Left lung (tissue), 4 donors: ENCODE measurements at regions not wholly inside any gene's neighbourhood (a gene's known extent, or its start where the extent isn't known, plus 50 kb on each side); places are given as distances from the start of the nearest gene placed in this dataset.

Source experiments
- ATAC-seq: fragments of 200-7000 bp; cut with Tn5 transposase; one replicate; pipeline ENCODE4 v1.9.1; 2020; ENCODE audit warnings: moderate library complexity
- DNase-seq, 4 donors: peaks; one replicate each; pipeline ENCODE4 v3.0.0-alpha.2; 2013 to 2020
- H3K27ac ChIP-seq, 2 donors: fragments of 200-600 bp; sonication (generic) in 1 of 2; one replicate each; pipeline versions ENCODE4 v1.5.0 to v1.8.0; 2020 to 2021
- H3K27me3 ChIP-seq, 2 donors: fragments of 200-600 bp; sonication (generic) in 1 of 2; one replicate each; pipeline versions ENCODE4 v1.5.0 to v1.8.0; 2020 to 2021
- H3K36me3 ChIP-seq, 2 donors: fragments of 200-600 bp; sonication (generic) in 1 of 2; one replicate each; pipeline versions ENCODE4 v1.5.0 to v1.8.0; 2020 to 2021
- H3K4me1 ChIP-seq, 2 donors: fragments of 200-600 bp; one replicate each; pipeline ENCODE4 v1.8.0; 2021
- H3K4me3 ChIP-seq, 2 donors: fragments of 200-600 bp; sonication (generic) in 1 of 2; one replicate each; pipeline versions ENCODE4 v1.5.0 to v1.8.0; 2020 to 2021; ENCODE audit warnings: mild to moderate bottlenecking in 1 of 2
- H3K9me3 ChIP-seq, 2 donors: fragments of 200-600 bp; sonication (generic) in 1 of 2; one replicate each; pipeline versions ENCODE4 v1.5.0 to v1.8.0; 2020 to 2021
- intact Hi-C, 2 donors: fragments of 100-400 bp; cut with DNase I; formaldehyde crosslinking; loops; one replicate each; pipeline versions ENCODE4 v1.11.2 to v1.14.2; 2022
- TF ChIP-seq, protein P1 (sequence below), 2 donors: fragments of 200-600 bp; sonication (generic) in 1 of 2; IDR thresholded peaks; one replicate each; pipeline versions ENCODE4 v1.5.0 to v1.8.0; 2021; ENCODE audit warnings: antibody characterized with exemption in 2 of 2
- donor health status: DM: no; HTN: yes; CAD: no.
- donor health status: DM: no; HTN: no; CAD: no.

DNA sequence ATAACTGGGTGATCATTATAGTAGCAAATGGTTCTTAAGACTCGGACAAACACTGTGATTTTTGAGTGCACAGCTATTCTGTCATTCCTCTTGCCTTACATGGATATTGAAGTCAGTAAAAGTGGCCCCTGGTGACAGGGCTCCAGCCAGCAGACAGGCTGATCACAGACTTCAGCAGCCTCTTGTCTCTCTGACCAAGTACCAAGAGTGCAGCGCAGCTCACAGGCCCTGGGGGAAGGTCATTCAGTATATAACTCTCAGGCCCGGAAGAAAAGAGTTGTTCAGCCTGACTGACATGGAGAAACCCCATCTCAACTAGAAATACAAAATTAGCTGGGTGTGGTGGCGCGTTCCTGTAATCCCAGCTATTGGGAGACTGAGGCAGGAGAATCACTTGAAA lies 202.6 kb downstream of the HRH4 start:
- Histone ChIP-seq H3K9me3 (no peaks in the 10 kb centered on the region), H3K27me3 (no peaks in the 10 kb centered on the region), H3K36me3 (no peaks in the 10 kb centered on the region), H3K4me1 (peaks cover 4 to 13% of the 10 kb centered on the region in 2 donors), H3K4me3 (no peak overlapping the region), H3K27ac (no peak overlapping the region)
- DNase-seq (no peak), ATAC-seq (no peak)
- intact Hi-C loops = no loop called here
- TF ChIP-seq, protein P1, sequence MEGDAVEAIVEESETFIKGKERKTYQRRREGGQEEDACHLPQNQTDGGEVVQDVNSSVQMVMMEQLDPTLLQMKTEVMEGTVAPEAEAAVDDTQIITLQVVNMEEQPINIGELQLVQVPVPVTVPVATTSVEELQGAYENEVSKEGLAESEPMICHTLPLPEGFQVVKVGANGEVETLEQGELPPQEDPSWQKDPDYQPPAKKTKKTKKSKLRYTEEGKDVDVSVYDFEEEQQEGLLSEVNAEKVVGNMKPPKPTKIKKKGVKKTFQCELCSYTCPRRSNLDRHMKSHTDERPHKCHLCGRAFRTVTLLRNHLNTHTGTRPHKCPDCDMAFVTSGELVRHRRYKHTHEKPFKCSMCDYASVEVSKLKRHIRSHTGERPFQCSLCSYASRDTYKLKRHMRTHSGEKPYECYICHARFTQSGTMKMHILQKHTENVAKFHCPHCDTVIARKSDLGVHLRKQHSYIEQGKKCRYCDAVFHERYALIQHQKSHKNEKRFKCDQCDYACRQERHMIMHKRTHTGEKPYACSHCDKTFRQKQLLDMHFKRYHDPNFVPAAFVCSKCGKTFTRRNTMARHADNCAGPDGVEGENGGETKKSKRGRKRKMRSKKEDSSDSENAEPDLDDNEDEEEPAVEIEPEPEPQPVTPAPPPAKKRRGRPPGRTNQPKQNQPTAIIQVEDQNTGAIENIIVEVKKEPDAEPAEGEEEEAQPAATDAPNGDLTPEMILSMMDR (IDR thresholded peaks at IDR 0.05) = no peak

DNA sequence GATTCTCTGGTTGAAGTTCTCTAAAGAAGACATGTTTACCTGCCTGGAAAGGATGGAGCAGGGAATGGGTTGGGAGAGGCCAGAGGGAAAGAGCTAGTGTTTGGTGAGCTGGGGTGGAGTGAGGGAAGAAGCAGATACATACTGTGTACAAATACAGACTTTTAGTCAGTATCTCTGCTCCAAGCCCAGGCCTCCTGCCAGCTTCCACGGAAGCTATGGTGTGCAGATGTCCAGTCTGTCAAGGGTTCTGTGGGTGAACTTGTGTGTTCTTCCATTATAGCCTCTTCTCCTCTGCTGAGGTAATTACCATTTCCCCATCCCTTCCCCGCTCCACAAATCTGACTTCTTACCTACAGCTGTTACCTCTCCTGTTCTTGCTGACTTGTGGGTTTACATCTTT lies 208.6 kb downstream of the HRH4 start:
- Histone ChIP-seq H3K36me3 (no peaks in the 10 kb centered on the region), H3K4me3 (no peak overlapping the region), H3K27me3 (no peaks in the 10 kb centered on the region), H3K27ac (no peak overlapping the region), H3K4me1 (no peaks in the 10 kb centered on the region), H3K9me3 (no peaks in the 10 kb centered on the region)
- DNase-seq = no peak
- TF ChIP-seq, protein P1 (IDR thresholded peaks at IDR 0.05) = no peak
- no peak for ATAC-seq
- intact Hi-C loops = no loop called here

DNA sequence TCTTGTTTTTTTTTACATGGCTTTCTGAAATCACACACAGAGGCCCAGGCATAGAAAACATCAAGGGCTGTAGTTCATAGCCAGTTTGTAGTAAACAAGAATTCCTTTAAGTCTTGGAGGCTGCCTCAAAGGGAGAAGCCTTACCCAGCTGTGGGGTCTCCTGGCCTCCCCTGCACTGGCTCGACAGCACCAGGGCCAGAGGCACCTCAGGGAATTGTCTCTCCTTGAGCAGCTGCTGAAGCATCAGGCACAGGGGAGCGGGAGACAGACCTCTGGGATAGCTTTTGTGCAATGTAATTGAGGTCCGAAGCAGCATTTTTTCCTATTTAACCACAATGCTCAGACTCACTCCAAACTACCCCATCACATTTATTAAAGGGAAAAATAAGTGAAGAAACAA lies 209.1 kb downstream of the HRH4 start:
- H3K9me3 ChIP-seq = no peaks in the 10 kb centered on the region
- H3K4me1 ChIP-seq = no peaks in the 10 kb centered on the region
- no peak overlapping the region for H3K27ac ChIP-seq
- DNase-seq (no peak), ATAC-seq (no peak)
- H3K36me3 ChIP-seq = no peaks in the 10 kb centered on the region
- H3K4me3 ChIP-seq = no peak overlapping the region
- TF ChIP-seq, protein P1 (IDR thresholded peaks at IDR 0.05) = no peak
- intact Hi-C loops = no loop called here
- H3K27me3 ChIP-seq = no peaks in the 10 kb centered on the region

DNA sequence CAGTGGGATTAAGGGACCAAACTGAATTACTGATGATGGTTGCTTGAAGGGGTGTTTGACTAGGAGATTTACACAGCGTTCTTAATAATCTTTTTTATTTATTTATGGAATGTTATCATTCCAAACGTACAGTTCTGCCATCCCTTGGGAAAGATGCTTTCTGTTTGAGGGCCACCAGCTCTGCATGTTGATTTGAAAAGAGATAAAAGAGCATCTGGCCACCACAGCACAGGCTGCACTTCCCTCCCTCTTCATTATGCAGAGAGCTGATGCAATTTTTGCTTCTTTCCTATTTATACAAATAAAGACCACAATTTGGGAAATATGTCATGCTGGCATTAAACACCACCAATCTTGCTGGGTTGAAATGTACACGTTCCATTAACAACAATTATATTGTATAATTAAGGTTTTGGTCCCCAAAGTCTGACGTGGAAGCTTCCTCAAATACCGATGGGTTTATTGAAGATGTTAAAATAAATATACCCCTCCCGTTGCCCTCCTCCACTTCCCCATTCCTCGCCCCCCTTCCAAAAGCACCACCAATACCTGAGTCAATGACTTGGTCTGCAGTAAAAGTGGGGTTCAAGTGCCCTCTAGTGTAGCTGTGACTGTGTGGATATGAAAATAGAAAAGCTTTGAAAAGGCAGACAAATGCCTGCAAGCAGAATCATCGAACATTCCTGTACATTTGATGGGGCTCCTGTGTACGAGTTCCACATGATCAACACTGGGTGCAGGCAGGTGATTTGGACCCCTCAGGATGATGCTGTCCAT lies 211.9 kb downstream of the HRH4 start:
- H3K9me3 ChIP-seq = no peaks in the 10 kb centered on the region
- DNase-seq = no peak
- no peak overlapping the region for H3K27ac ChIP-seq
- no peak overlapping the region for H3K4me3 ChIP-seq
- H3K4me1 ChIP-seq = no peaks in the 10 kb centered on the region
- H3K36me3 ChIP-seq = no peaks in the 10 kb centered on the region
- no peaks in the 10 kb centered on the region for H3K27me3 ChIP-seq
- TF ChIP-seq, protein P1 (IDR thresholded peaks at IDR 0.05) = no peak
- intact Hi-C loops = no loop called here
- no peak for ATAC-seq

DNA sequence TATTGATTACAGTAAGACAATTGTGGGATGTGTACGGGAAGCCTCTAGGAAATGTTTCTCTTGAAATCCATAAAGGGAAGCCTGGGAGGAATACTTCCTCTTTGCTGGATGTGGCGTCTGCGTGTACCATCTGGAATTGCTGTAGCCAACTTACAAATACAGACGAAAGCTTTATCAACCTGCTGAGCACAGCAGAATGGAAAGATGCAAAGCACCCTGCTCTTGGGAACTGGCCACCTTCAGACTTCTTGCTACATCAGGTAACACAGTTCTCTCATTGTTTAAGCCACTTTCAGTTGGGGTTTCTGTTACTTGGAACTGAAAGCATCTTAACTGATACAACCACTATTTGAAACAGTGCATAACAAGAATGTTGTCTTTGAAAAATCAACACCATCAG lies 213.8 kb downstream of the HRH4 start:
- no peak for ATAC-seq
- no peak overlapping the region for H3K4me3 ChIP-seq
- DNase-seq = no peak
- H3K4me1 ChIP-seq = no peaks in the 10 kb centered on the region
- no peaks in the 10 kb centered on the region for H3K9me3 ChIP-seq
- TF ChIP-seq, protein P1 (IDR thresholded peaks at IDR 0.05) = no peak
- no peak overlapping the region for H3K27ac ChIP-seq
- H3K27me3 ChIP-seq = no peaks in the 10 kb centered on the region
- no peaks in the 10 kb centered on the region for H3K36me3 ChIP-seq
- intact Hi-C loops = no loop called here
